Natural killer cell (primary cell): ENCODE measurements at regions not wholly inside any gene's neighbourhood (a gene's known extent, or its start where the extent isn't known, plus 50 kb on each side); places are given as distances from the start of the nearest gene placed in this dataset.

Source experiments
- ATAC-seq, 3 donors: fragments of 150-1000 bp in 2 of 3; fragments of 200-7000 bp in 1 of 3; cut with Tn5 transposase; 1 replicate in 1 of 3; 2 replicates in 2 of 3; pipeline ENCODE4 v1.10.0; 2021; ENCODE audit warnings: mild to moderate bottlenecking in 2 of 3, moderate library complexity in 2 of 3
- DNase-seq, 2 donors: peaks; one replicate each; pipeline versions ENCODE4 v3.0.0 to v3.0.0-alpha.2; 2013 to 2021; ENCODE audit warnings: mixed read lengths in 1 of 2
- H3K27ac ChIP-seq: one replicate; pipeline ENCODE4 v1.5.1; 2013; ENCODE audit warnings: mild to moderate bottlenecking, low read length
- H3K27me3 ChIP-seq: one replicate; pipeline ENCODE4 v1.6.1; 2013; ENCODE audit warnings: low read length; ENCODE audit not compliant: control insufficient read depth, insufficient read depth
- H3K36me3 ChIP-seq: one replicate; pipeline ENCODE4 v1.6.1; 2013; ENCODE audit warnings: low read length; ENCODE audit not compliant: control insufficient read depth, insufficient read depth
- H3K4me1 ChIP-seq: one replicate; pipeline ENCODE4 v1.6.1; 2013; ENCODE audit warnings: low read length; ENCODE audit not compliant: control insufficient read depth, insufficient read depth
- H3K4me3 ChIP-seq: one replicate; pipeline ENCODE4 v1.5.1; 2013; ENCODE audit warnings: low read length
- H3K9me3 ChIP-seq: one replicate; pipeline ENCODE4 v1.6.1; 2013; ENCODE audit warnings: low read length; ENCODE audit not compliant: control insufficient read depth, insufficient read depth
- H3K27ac Mint-ChIP-seq, 2 donors: one replicate each; pipeline ENCODE4 v1.8.0; 2022; ENCODE audit warnings: mild to moderate bottlenecking in 2 of 2, mixed read lengths in 2 of 2, moderate library complexity in 1 of 2
- H3K27me3 Mint-ChIP-seq, 2 donors: one replicate each; pipeline ENCODE4 v1.8.0; 2022; ENCODE audit warnings: low read depth in 2 of 2, mixed read lengths in 2 of 2
- H3K36me3 Mint-ChIP-seq: one replicate; pipeline ENCODE4 v1.8.0; 2022; ENCODE audit warnings: mixed read lengths
- H3K4me1 Mint-ChIP-seq, 2 donors: one replicate each; pipeline ENCODE4 v1.8.0; 2022; ENCODE audit warnings: mixed read lengths in 2 of 2
- H3K4me3 Mint-ChIP-seq: one replicate; pipeline ENCODE4 v1.8.0; 2022; ENCODE audit warnings: mild to moderate bottlenecking, moderate library complexity, mixed read lengths
- H3K9me3 Mint-ChIP-seq, 2 donors: one replicate each; pipeline ENCODE4 v1.8.0; 2022; ENCODE audit warnings: mixed read lengths in 2 of 2
- WGBS: methylation state at CpG from one replicate; pipeline ENCODE4 v1.1.7; 2013; ENCODE audit warnings: missing lambda C conversion rate; ENCODE audit not compliant: insufficient coverage; 5-methylcytosine and 5-hydroxymethylcytosine counted together
- intact Hi-C: fragments of 100-400 bp; cut with micrococcal nuclease; formaldehyde crosslinking; loops from one replicate; pipeline ENCODE4 v1.14.2; 2022
- TF ChIP-seq, protein P1 (sequence below): fragments of 200-600 bp; IDR thresholded peaks from one replicate; pipeline ENCODE4 v1.8.0; 2022; ENCODE audit warnings: antibody characterized with exemption

DNA sequence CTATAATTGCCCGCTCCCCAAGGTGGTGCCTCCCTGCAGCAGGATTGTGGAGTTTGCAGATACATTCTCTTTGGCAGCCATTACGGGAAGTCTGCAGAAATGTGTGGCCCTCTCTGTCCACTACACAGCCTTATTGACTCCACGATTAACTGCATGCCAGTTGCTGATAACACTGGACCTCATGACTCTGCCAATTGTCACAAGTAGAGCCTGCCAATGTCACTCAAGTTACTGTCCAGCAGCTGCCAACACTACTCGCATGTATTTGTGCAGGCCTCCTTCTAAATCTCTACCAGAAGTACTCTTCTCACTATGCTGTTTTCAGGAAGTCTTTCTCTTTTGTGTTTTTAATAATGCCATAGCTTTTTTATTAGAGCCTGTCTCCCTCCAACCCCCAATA is 128.8 kb downstream of the PPP1R3A start:
- Histone ChIP-seq H3K9me3 (no peaks in the 10 kb centered on the region), H3K4me3 (no peak overlapping the region), H3K4me1 (no peaks in the 10 kb centered on the region), H3K27me3 (no peaks in the 10 kb centered on the region), H3K27ac (no peak overlapping the region), H3K36me3 (no peaks in the 10 kb centered on the region)
- Mint-ChIP-seq H3K4me3 (no peak overlapping the region), H3K27ac (no peak overlapping the region), H3K9me3 (peaks cover 18 to 20% of the 10 kb centered on the region in 2 donors), H3K4me1 (no peaks in the 10 kb centered on the region), H3K36me3 (no peaks in the 10 kb centered on the region), H3K27me3 (no peaks in the 10 kb centered on the region)
- no peak for ATAC-seq
- DNase-seq, result no peak
- TF ChIP-seq, protein P1, sequence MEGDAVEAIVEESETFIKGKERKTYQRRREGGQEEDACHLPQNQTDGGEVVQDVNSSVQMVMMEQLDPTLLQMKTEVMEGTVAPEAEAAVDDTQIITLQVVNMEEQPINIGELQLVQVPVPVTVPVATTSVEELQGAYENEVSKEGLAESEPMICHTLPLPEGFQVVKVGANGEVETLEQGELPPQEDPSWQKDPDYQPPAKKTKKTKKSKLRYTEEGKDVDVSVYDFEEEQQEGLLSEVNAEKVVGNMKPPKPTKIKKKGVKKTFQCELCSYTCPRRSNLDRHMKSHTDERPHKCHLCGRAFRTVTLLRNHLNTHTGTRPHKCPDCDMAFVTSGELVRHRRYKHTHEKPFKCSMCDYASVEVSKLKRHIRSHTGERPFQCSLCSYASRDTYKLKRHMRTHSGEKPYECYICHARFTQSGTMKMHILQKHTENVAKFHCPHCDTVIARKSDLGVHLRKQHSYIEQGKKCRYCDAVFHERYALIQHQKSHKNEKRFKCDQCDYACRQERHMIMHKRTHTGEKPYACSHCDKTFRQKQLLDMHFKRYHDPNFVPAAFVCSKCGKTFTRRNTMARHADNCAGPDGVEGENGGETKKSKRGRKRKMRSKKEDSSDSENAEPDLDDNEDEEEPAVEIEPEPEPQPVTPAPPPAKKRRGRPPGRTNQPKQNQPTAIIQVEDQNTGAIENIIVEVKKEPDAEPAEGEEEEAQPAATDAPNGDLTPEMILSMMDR, result no peak
- 88% methylated on average over 4 of the region's 4 CpGs for WGBS
- intact Hi-C loops, result no loop called here

DNA sequence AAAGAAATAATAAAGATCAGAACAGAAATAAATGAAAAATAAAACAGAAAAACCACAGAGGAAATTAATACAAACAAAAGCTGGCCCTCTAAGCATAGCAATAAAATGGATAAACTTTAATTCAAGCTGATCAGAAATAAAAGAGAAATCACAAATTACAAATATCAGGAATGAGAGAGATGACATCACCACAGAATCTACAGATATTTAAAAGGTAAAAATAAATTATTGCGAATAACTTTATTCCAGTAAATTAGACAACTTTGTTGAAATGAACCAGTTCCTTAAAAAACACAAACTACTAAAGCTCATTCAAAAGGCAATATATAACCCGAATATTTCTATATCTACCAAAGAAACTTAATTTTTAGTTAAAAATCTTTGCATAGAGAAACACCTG is 131.7 kb downstream of the PPP1R3A start:
- Histone ChIP-seq H3K27me3 (no peaks in the 10 kb centered on the region), H3K4me1 (no peaks in the 10 kb centered on the region), H3K4me3 (no peak overlapping the region), H3K36me3 (no peaks in the 10 kb centered on the region), H3K9me3 (no peaks in the 10 kb centered on the region), H3K27ac (no peak overlapping the region)
- ATAC-seq (no peak), DNase-seq (no peak)
- WGBS, result no CpG with 5 or more reads among the region's 2 CpGs
- Mint-ChIP-seq H3K36me3 (no peaks in the 10 kb centered on the region), H3K4me1 (no peaks in the 10 kb centered on the region), H3K27me3 (no peaks in the 10 kb centered on the region), H3K9me3 (peaks cover 5 to 11% of the 10 kb centered on the region in 2 donors), H3K27ac (no peak overlapping the region), H3K4me3 (no peak overlapping the region)
- intact Hi-C loops, result no loop called here
- TF ChIP-seq, protein P1, result no peak

DNA sequence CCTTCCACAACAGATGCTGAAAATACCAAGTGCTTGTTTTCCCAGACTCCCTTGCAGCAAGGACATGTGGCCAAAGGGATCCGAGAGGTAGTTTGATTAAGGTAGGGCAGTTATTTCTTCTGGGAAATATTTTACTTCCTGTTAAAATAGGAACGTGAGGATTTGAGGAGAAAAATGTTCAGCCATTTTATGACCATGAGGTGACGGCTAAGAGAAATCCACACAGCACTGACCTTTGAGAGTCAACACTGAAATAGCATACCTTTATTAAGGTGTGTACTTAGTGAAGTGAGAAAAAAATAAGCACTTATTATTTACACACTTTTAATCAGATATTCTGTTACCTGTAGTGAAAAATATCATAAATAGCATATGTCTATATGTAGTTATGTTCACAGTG is 133.9 kb downstream of the PPP1R3A start:
- Mint-ChIP-seq H3K4me3 (no peak overlapping the region), H3K27ac (no peak overlapping the region), H3K4me1 (no peaks in the 10 kb centered on the region), H3K27me3 (no peaks in the 10 kb centered on the region), H3K9me3 (peaks cover 0 to 4% of the 10 kb centered on the region in 2 donors), H3K36me3 (no peaks in the 10 kb centered on the region)
- TF ChIP-seq, protein P1, result no peak
- no peaks in the 10 kb centered on the region for H3K9me3 ChIP-seq
- H3K4me1 ChIP-seq, result no peaks in the 10 kb centered on the region
- H3K4me3 ChIP-seq, result no peak overlapping the region
- intact Hi-C loops, result no loop called here
- no peaks in the 10 kb centered on the region for H3K36me3 ChIP-seq
- H3K27me3 ChIP-seq, result no peaks in the 10 kb centered on the region
- ATAC-seq, result no peak
- 78% methylated on average over 2 of the region's 3 CpGs for WGBS
- no peak overlapping the region for H3K27ac ChIP-seq
- no peak for DNase-seq

GRCh38 chr7:113784316-113784715 is 134.5 kb downstream of the PPP1R3A start:
- no peaks in the 10 kb centered on the region for H3K36me3 Mint-ChIP-seq

More at GRCh38 chr7:113784316-113784715, 134.5 kb downstream of the PPP1R3A start:
- Histone ChIP-seq H3K27ac (no peak overlapping the region), H3K27me3 (no peaks in the 10 kb centered on the region), H3K4me1 (no peaks in the 10 kb centered on the region), H3K4me3 (no peak overlapping the region), H3K36me3 (no peaks in the 10 kb centered on the region), H3K9me3 (no peaks in the 10 kb centered on the region)
- 52% methylated on average over 2 of the region's 2 CpGs for WGBS
- Mint-ChIP-seq H3K27ac (no peak overlapping the region), H3K4me1 (no peaks in the 10 kb centered on the region), H3K27me3 (no peaks in the 10 kb centered on the region), H3K9me3 (peaks cover 0 to 4% of the 10 kb centered on the region in 2 donors), H3K4me3 (no peak overlapping the region)
- intact Hi-C loops, result no loop called here
- DNase-seq (no peak), ATAC-seq (no peak)
- TF ChIP-seq, protein P1, result no peak
